AG04450 (cell line): ENCODE measurements at regions not wholly inside any gene's neighbourhood (a gene's known extent, or its start where the extent isn't known, plus 50 kb on each side); places are given as distances from the start of the nearest gene placed in this dataset.

ENCODE experiments used
- CTCF ChIA-PET: fragments of 300-600, 350-600 bp; formaldehyde crosslinking; extraction: SDS; loops from one replicate; lab custom pipeline; 2022; ENCODE audit warnings: antibody characterized with exemption, inconsistent platforms; lab: Charles Lee
- POLR2A ChIA-PET: fragments of 350-600 bp; formaldehyde crosslinking; extraction: SDS; loops from one replicate; lab custom pipeline; 2021; ENCODE audit warnings: antibody characterized with exemption, inconsistent platforms; lab: Yijun Ruan, JAX
- DNase-seq: peaks from one replicate; pipeline ENCODE4 v3.0.0-alpha.2; 2011; ENCODE audit warnings: low read depth, low spot score
- H3K27ac ChIP-seq: one replicate; pipeline ENCODE4 v1.5.1; 2012; ENCODE audit warnings: low read depth, low read length, control low read depth
- H3K27me3 ChIP-seq: one replicate; pipeline ENCODE4 v1.6.0; 2012; ENCODE audit warnings: low read length; ENCODE audit not compliant: control insufficient read depth, insufficient read depth
- H3K4me3 ChIP-seq: 2 replicates; pipeline ENCODE4 v1.5.1; 2011; ENCODE audit warnings: mild to moderate bottlenecking, low read depth, low read length, control low read depth
- H3K9me3 ChIP-seq: 2 replicates; pipeline ENCODE4 v1.5.1; 2012; ENCODE audit warnings: low read length; ENCODE audit not compliant: control insufficient read depth, insufficient read depth
- CTCF ChIP-seq: IDR thresholded peaks from 2 replicates; pipeline ENCODE4 v1.5.1; 2011; ENCODE audit warnings: low read depth, low read length, control low read depth, inconsistent platforms

GRCh38 chr6:167424060-167424673 is 99.3 kb downstream of the TTLL2 start:
- no peak for TF ChIP-seq CTCF
- no peak overlapping the region for H3K4me3 ChIP-seq
- H3K27me3 ChIP-seq = no peaks in the 10 kb centered on the region
- no peak overlapping the region for H3K27ac ChIP-seq
- peaks cover 65% of the 10 kb centered on the region for H3K9me3 ChIP-seq
- POLR2A ChIA-PET = no interaction called here
- no peak for DNase-seq
- CTCF ChIA-PET = no interaction called here

- no peaks in the 10 kb centered on the region for H3K27me3 ChIP-seq
- DNase-seq = no peak
- H3K4me3 ChIP-seq = no peak overlapping the region
- CTCF ChIA-PET = no interaction called here
- POLR2A ChIA-PET = no interaction called here
- H3K27ac ChIP-seq = no peak overlapping the region
- H3K9me3 ChIP-seq = peaks cover 69% of the 10 kb centered on the region
- no peak for TF ChIP-seq CTCF
Measured at GRCh38 chr6:167424700-167425099, 99.8 kb downstream of the TTLL2 start.

GRCh38 chr6:167426084-167426483 is 101.2 kb downstream of the TTLL2 start:
- ChIA-PET CTCF (no interaction called here), POLR2A (no interaction called here)

GRCh38 chr6:167426651-167427050 is 101.8 kb downstream of the TTLL2 start:
- peaks cover 57% of the 10 kb centered on the region for H3K9me3 ChIP-seq
- no peaks in the 10 kb centered on the region for H3K27me3 ChIP-seq
- H3K27ac ChIP-seq = no peak overlapping the region
- CTCF ChIA-PET = no interaction called here
- POLR2A ChIA-PET = no interaction called here
- no peak for DNase-seq
- no peak for TF ChIP-seq CTCF
- H3K4me3 ChIP-seq = no peak overlapping the region

More at GRCh38 chr6:167426084-167426483, 101.2 kb downstream of the TTLL2 start:
- no peak overlapping the region for H3K4me3 ChIP-seq
- H3K27ac ChIP-seq = no peak overlapping the region
- no peak for TF ChIP-seq CTCF
- H3K27me3 ChIP-seq = no peaks in the 10 kb centered on the region
- no peak for DNase-seq
- peaks cover 59% of the 10 kb centered on the region for H3K9me3 ChIP-seq

GRCh38 chr6:167428664-167429333 is 103.9 kb downstream of the TTLL2 start:
- POLR2A ChIA-PET = no interaction called here
- CTCF ChIA-PET = no interaction called here
- H3K27ac ChIP-seq = no peak overlapping the region
- H3K9me3 ChIP-seq = peaks cover 57% of the 10 kb centered on the region
- H3K27me3 ChIP-seq = no peaks in the 10 kb centered on the region
- no peak for DNase-seq
- TF ChIP-seq CTCF = no peak
- H3K4me3 ChIP-seq = no peak overlapping the region
